SK-N-SH (cell line): ENCODE measurements at regions not wholly inside any gene's neighbourhood (a gene's known extent, or its start where the extent isn't known, plus 50 kb on each side); places are given as distances from the start of the nearest gene placed in this dataset.

ENCODE experiments used
- CTCF ChIA-PET: fragments of 300-600, 350-600 bp; formaldehyde crosslinking; extraction: SDS; loops from one replicate; lab custom pipeline; 2021; lab: Yijun Ruan, JAX
- POLR2A ChIA-PET: fragments of 350-600 bp; sonication (Branson Sonifier 250); formaldehyde crosslinking; extraction: SDS; loops from one replicate; lab custom pipeline; 2020; ENCODE audit warnings: antibody characterized with exemption, inconsistent platforms; lab: Yijun Ruan, JAX
- DNase-seq: peaks from one replicate; pipeline ENCODE4 v3.0.0; 2012
- H2AFZ ChIP-seq: fragments of 200-600 bp; sonication (generic); 2 replicates; pipeline ENCODE4 v1.8.1; 2016; ENCODE audit warnings: antibody characterized with exemption, mild to moderate bottlenecking, low read depth
- H3F3A ChIP-seq: fragments of 200-600 bp; sonication (generic); replicated peaks from 2 replicates; pipeline ENCODE3; 2016; ENCODE audit warnings: antibody characterized with exemption, mild to moderate bottlenecking; ENCODE audit not compliant: insufficient read depth
- H3K27ac ChIP-seq, 2 experiments: fragments of 200-500 bp in 1 of 2; fragments of 200-600 bp in 1 of 2; sonication (Bioruptor generic) in 1 of 2; sonication (generic), shearing (Covaris generic) in 1 of 2; 2 replicates each; pipeline versions ENCODE4 v1.5.1 to v1.6.1; 2014 to 2016; ENCODE audit warnings: low read depth in 2 of 2, inconsistent platforms in 1 of 2, low read length in 1 of 2, mild to moderate bottlenecking in 1 of 2, mixed read lengths in 1 of 2
- H3K27me3 ChIP-seq: fragments of 200-600 bp; sonication (generic), shearing (Covaris generic); 2 replicates; pipeline ENCODE4 v1.6.1; 2016; ENCODE audit warnings: mixed run types; ENCODE audit not compliant: insufficient read depth
- H3K36me3 ChIP-seq, 2 experiments: fragments of 200-500 bp in 1 of 2; fragments of 200-600 bp in 1 of 2; sonication (Bioruptor generic) in 1 of 2; sonication (generic) in 1 of 2; replicated peaks in 1 of 2; 2 replicates each; pipeline versions ENCODE3 to v1.5.1; 2014 to 2016; ENCODE audit warnings: low read length in 1 of 2, mild to moderate bottlenecking in 1 of 2; ENCODE audit not compliant: insufficient read depth in 2 of 2, control insufficient read depth in 1 of 2
- H3K4me1 ChIP-seq, 2 experiments: fragments of 200-500 bp in 1 of 2; fragments of 200-600 bp in 1 of 2; sonication (Bioruptor generic) in 1 of 2; sonication (generic), shearing (Covaris generic) in 1 of 2; 2 replicates each; pipeline versions ENCODE4 v1.5.1 to v1.6.1; 2014 to 2016; ENCODE audit warnings: low read depth in 1 of 2, low read length in 1 of 2, mixed run types in 1 of 2; ENCODE audit not compliant: insufficient read depth in 2 of 2, control insufficient read depth in 1 of 2
- H3K4me2 ChIP-seq: fragments of 200-600 bp; sonication (generic), shearing (Covaris generic); 2 replicates; pipeline ENCODE4 v1.6.1; 2017; ENCODE audit warnings: mixed run types
- H3K4me3 ChIP-seq, 2 experiments: fragments of 200-500 bp in 1 of 2; fragments of 200-600 bp in 1 of 2; sonication (Bioruptor generic) in 1 of 2; sonication (generic), shearing (Covaris generic) in 1 of 2; 2 replicates each; pipeline versions ENCODE4 v1.5.1 to v1.8.1; 2014 to 2016; ENCODE audit warnings: low read depth in 2 of 2, inconsistent platforms in 1 of 2, low read length in 1 of 2, mild to moderate bottlenecking in 1 of 2, mixed read lengths in 1 of 2, moderate library complexity in 1 of 2
- H3K79me2 ChIP-seq: fragments of 200-600 bp; sonication (generic); 2 replicates; pipeline ENCODE4 v1.8.1; 2017; ENCODE audit warnings: mild to moderate bottlenecking; ENCODE audit not compliant: insufficient read depth
- H3K9ac ChIP-seq: fragments of 200-600 bp; sonication (generic); 2 replicates; pipeline ENCODE4 v1.6.1; 2017; ENCODE audit warnings: mixed run types
- H3K9me2 ChIP-seq: fragments of 200-600 bp; sonication (generic); 2 replicates; pipeline ENCODE4 v1.6.1; 2017; ENCODE audit warnings: mixed run types
- H3K9me3 ChIP-seq: fragments of 200-600 bp; sonication (generic); 2 replicates; pipeline ENCODE4 v1.6.1; 2017; ENCODE audit warnings: mixed run types, mild to moderate bottlenecking, moderate library complexity
- H4K20me1 ChIP-seq: fragments of 200-600 bp; sonication (generic); 2 replicates; pipeline ENCODE4 v1.6.1; 2017; ENCODE audit warnings: mild to moderate bottlenecking, mixed run types; ENCODE audit not compliant: insufficient read depth
- CTCF ChIP-seq: fragments of 200-600 bp; sonication (generic); IDR thresholded peaks from 2 replicates; pipeline ENCODE4 v1.6.1; 2017; ENCODE audit warnings: antibody characterized with exemption, mild to moderate bottlenecking, moderate library complexity
- FOSL2 ChIP-seq: IDR thresholded peaks from 2 replicates; pipeline ENCODE4 v1.4.0; 2012; ENCODE audit warnings: low read depth, mild to moderate bottlenecking, moderate library complexity, borderline replicate concordance
- FOXJ3 ChIP-seq: sonication (generic); formaldehyde crosslinking; IDR thresholded peaks from 2 replicates; pipeline ENCODE4 v1.5.1; 2020; ENCODE audit warnings: mild to moderate bottlenecking, missing genetic modification reagents
- FOXM1 ChIP-seq: IDR thresholded peaks from 2 replicates; pipeline ENCODE4 v1.4.0; 2012; ENCODE audit warnings: low read depth, mild to moderate bottlenecking
- MAX ChIP-seq: IDR thresholded peaks from 2 replicates; pipeline ENCODE4 v1.4.0; 2012; ENCODE audit warnings: low read depth
- MXI1 ChIP-seq: IDR thresholded peaks from 2 replicates; pipeline ENCODE4 v1.6.1; 2012; ENCODE audit warnings: mild to moderate bottlenecking, low read depth, low read length, improper control_type of control experiment
- PBX3 ChIP-seq: IDR thresholded peaks from 2 replicates; pipeline ENCODE4; 2012
- RFX5 ChIP-seq: IDR thresholded peaks from 2 replicates; pipeline ENCODE4 v1.6.1; 2012; ENCODE audit warnings: mild to moderate bottlenecking, improper control_type of control experiment, low read length
- RXRA ChIP-seq: IDR thresholded peaks from 2 replicates; pipeline ENCODE4 v1.4.0; 2012; ENCODE audit warnings: low read depth, mild to moderate bottlenecking, borderline replicate concordance
- SIN3A ChIP-seq: IDR thresholded peaks from 2 replicates; pipeline ENCODE4 v1.6.1; 2012; ENCODE audit warnings: low read depth, mild to moderate bottlenecking, low read length, moderate library complexity, borderline replicate concordance
- TAF1 ChIP-seq: IDR thresholded peaks from 2 replicates; pipeline ENCODE4 v1.6.1; 2012; ENCODE audit warnings: low read depth, mild to moderate bottlenecking, low read length, moderate library complexity, borderline replicate concordance
- USF2 ChIP-seq: fragments of 150-350 bp; IDR thresholded peaks from 2 replicates; pipeline ENCODE4 v1.6.1; 2017; ENCODE audit warnings: antibody characterized with exemption, low read length, low read depth, borderline replicate concordance
- ZBTB33 ChIP-seq: IDR thresholded peaks from 2 replicates; pipeline ENCODE4 v1.4.0; 2012; ENCODE audit warnings: low read depth, borderline replicate concordance
- WGBS: methylation state at CpG from one replicate; pipeline ENCODE4 v1.1.6; 2017; ENCODE audit warnings: low lambda C conversion rate; 5-methylcytosine and 5-hydroxymethylcytosine counted together
- TF ChIP-seq, protein P1 (sequence below): IDR thresholded peaks from 2 replicates; pipeline ENCODE4 v1.4.0; 2012; ENCODE audit warnings: low read depth, borderline replicate concordance

GRCh38 chr14:38143170-38143569 is 64.5 kb upstream of the SSTR1 start:
- H3F3A ChIP-seq: no peaks in the 10 kb centered on the region
- no peak for DNase-seq
- no peaks in the 10 kb centered on the region for H3K9me2 ChIP-seq
- no peak overlapping the region for H3K4me3 ChIP-seq
- no peaks in the 10 kb centered on the region for H3K79me2 ChIP-seq
- 8% methylated on average over 4 of the region's 4 CpGs for whole genome bisulfite sequencing
- peak overlapping the region; percentile 61 for H3K4me2 ChIP-seq
- no peak overlapping the region for H3K9ac ChIP-seq
- H3K27me3 ChIP-seq: no peaks in the 10 kb centered on the region
- peak overlapping the region in 1 of 2 experiments; percentile 56; a peak in 2 of 4 replicates for H3K27ac ChIP-seq
- H3K9me3 ChIP-seq: no peaks in the 10 kb centered on the region
- no peaks in the 10 kb centered on the region for H3K4me1 ChIP-seq
- no peak overlapping the region for H2AFZ ChIP-seq
- POLR2A ChIA-PET: no interaction called here
- CTCF ChIA-PET: no interaction called here
- H4K20me1 ChIP-seq: no peaks in the 10 kb centered on the region
- H3K36me3 ChIP-seq: no peaks in the 10 kb centered on the region
- TF ChIP-seq RXRA (no peak), FOSL2 (no peak), TAF1 (no peak), MXI1 (no peak), RFX5 (no peak), FOXM1 (no peak), CTCF (no peak), ZBTB33 (no peak), SIN3A (no peak), MAX (no peak), USF2 (no peak), PBX3 (no peak), FOXJ3 (no peak)
- TF ChIP-seq, protein P1, sequence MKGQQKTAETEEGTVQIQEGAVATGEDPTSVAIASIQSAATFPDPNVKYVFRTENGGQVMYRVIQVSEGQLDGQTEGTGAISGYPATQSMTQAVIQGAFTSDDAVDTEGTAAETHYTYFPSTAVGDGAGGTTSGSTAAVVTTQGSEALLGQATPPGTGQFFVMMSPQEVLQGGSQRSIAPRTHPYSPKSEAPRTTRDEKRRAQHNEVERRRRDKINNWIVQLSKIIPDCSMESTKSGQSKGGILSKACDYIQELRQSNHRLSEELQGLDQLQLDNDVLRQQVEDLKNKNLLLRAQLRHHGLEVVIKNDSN: no peak
